ENCODE measurements at regions not wholly inside any gene's neighbourhood (a gene's known extent, or its start where the extent isn't known, plus 50 kb on each side); places are given as distances from the start of the nearest gene placed in this dataset.
"Not testable (repeated sequence)": the region's sequence is repeated elsewhere in the genome, so short reads cannot be mapped to it uniquely, and the experiment has no call there.

GRCh38 chr4:126907389-126907788, 725.4 kb upstream of the INTU start:
- Mint-ChIP-seq H3K4me1 (no peaks in the 10 kb centered on the region), H3K36me3 (ENCODE audit: low read depth) (no peaks in the 10 kb centered on the region), H3K27me3 (ENCODE audit: low read depth) (no peaks in the 10 kb centered on the region), H3K9me3 (peaks cover 8% of the 10 kb centered on the region), H3K27ac (ENCODE audit: unreplicated experiment) (no peak overlapping the region), H3K4me3 (no peak overlapping the region)
- TF ChIP-seq CTCF (conservative IDR thresholded peaks at IDR 0.05), result no peak
- DNase-seq (ENCODE audit: low read depth, low spot score), result no peak

GRCh38 chr4:126916049-126916625, 716.6 kb upstream of the INTU start:
- Mint-ChIP-seq H3K27me3 (ENCODE audit: low read depth) (no peaks in the 10 kb centered on the region), H3K36me3 (ENCODE audit: low read depth) (peaks cover 12% of the 10 kb centered on the region), H3K4me3 (no peak overlapping the region), H3K9me3 (peaks cover 3% of the 10 kb centered on the region), H3K4me1 (peaks cover 16% of the 10 kb centered on the region), H3K27ac (ENCODE audit: unreplicated experiment) (no peak overlapping the region)
- no peak for TF ChIP-seq CTCF (conservative IDR thresholded peaks at IDR 0.05)
- no peak for DNase-seq (ENCODE audit: low read depth, low spot score)

- no peaks in the 10 kb centered on the region for H3K27me3 Mint-ChIP-seq (ENCODE audit: low read depth)
- no peak overlapping the region for H3K27ac Mint-ChIP-seq (ENCODE audit: unreplicated experiment)
- H3K4me1 Mint-ChIP-seq, result peaks cover 16% of the 10 kb centered on the region
- no peak overlapping the region for H3K4me3 Mint-ChIP-seq
- no peak for TF ChIP-seq CTCF (conservative IDR thresholded peaks at IDR 0.05)
- H3K9me3 Mint-ChIP-seq, result peaks cover 3% of the 10 kb centered on the region
- DNase-seq (ENCODE audit: low read depth, low spot score), result no peak
- H3K36me3 Mint-ChIP-seq (ENCODE audit: low read depth), result peaks cover 12% of the 10 kb centered on the region
Measured at GRCh38 chr4:126916626-126917140, 716.1 kb upstream of the INTU start.

GRCh38 chr4:126922328-126922938, 710.3 kb upstream of the INTU start:
- not testable (repeated sequence) for H3K4me3 Mint-ChIP-seq; H3K4me1 Mint-ChIP-seq; H3K27me3 Mint-ChIP-seq (ENCODE audit: low read depth); H3K27ac Mint-ChIP-seq (ENCODE audit: unreplicated experiment); H3K9me3 Mint-ChIP-seq; H3K36me3 Mint-ChIP-seq (ENCODE audit: low read depth); DNase-seq (ENCODE audit: low read depth, low spot score)

- no peak for DNase-seq (ENCODE audit: low read depth, low spot score)
- Mint-ChIP-seq H3K27ac (ENCODE audit: unreplicated experiment) (no peak overlapping the region), H3K36me3 (ENCODE audit: low read depth) (peaks cover 4% of the 10 kb centered on the region), H3K4me1 (no peaks in the 10 kb centered on the region), H3K4me3 (no peak overlapping the region), H3K9me3 (peaks cover 6% of the 10 kb centered on the region), H3K27me3 (ENCODE audit: low read depth) (no peaks in the 10 kb centered on the region)
- TF ChIP-seq CTCF (conservative IDR thresholded peaks at IDR 0.05), result no peak
Measured at GRCh38 chr4:126924237-126924636, 708.5 kb upstream of the INTU start.

GRCh38 chr4:126930059-126930458, 702.7 kb upstream of the INTU start:
- not testable (repeated sequence) for DNase-seq (ENCODE audit: low read depth, low spot score); H3K4me1 Mint-ChIP-seq; H3K27me3 Mint-ChIP-seq (ENCODE audit: low read depth); H3K27ac Mint-ChIP-seq (ENCODE audit: unreplicated experiment); H3K9me3 Mint-ChIP-seq; H3K36me3 Mint-ChIP-seq (ENCODE audit: low read depth); H3K4me3 Mint-ChIP-seq

Data from neural crest cell (in vitro differentiated cells).